Mesenchymal stem cell (in vitro differentiated cells and primary cell): ENCODE measurements at regions not wholly inside any gene's neighbourhood (a gene's known extent, or its start where the extent isn't known, plus 50 kb on each side); places are given as distances from the start of the nearest gene placed in this dataset.

Source experiments
- DNase-seq: peaks from one replicate; pipeline ENCODE4 v3.0.0-alpha.2; 2013
- H2AFZ ChIP-seq: one replicate; pipeline ENCODE4 v1.6.1; 2013; ENCODE audit warnings: low read depth, mild to moderate bottlenecking, control low read depth, inconsistent platforms, low read length, moderate library complexity
- H2AK5ac ChIP-seq: 2 replicates; pipeline ENCODE4 v1.6.1; 2013; ENCODE audit warnings: low read length, moderate library complexity, mild to moderate bottlenecking, inconsistent platforms; ENCODE audit not compliant: severe bottlenecking
- H2BK120ac ChIP-seq: one replicate; pipeline ENCODE4 v1.6.1; 2013; ENCODE audit warnings: low read depth, mild to moderate bottlenecking, inconsistent platforms, low read length, moderate library complexity
- H2BK12ac ChIP-seq, 2 experiments: one replicate each; pipeline ENCODE4 v1.6.1; 2013; ENCODE audit warnings: inconsistent platforms in 2 of 2, low read length in 2 of 2, mild to moderate bottlenecking in 2 of 2, moderate library complexity in 2 of 2, control low read depth in 1 of 2
- H2BK15ac ChIP-seq: one replicate; pipeline ENCODE4 v1.6.1; 2013; ENCODE audit warnings: mild to moderate bottlenecking, low read depth, inconsistent platforms; ENCODE audit not compliant: poor library complexity, severe bottlenecking
- H2BK5ac ChIP-seq: 2 replicates; pipeline ENCODE4 v1.6.1; 2013; ENCODE audit warnings: low read depth, mild to moderate bottlenecking, low read length, control low read depth, inconsistent platforms; ENCODE audit not compliant: poor library complexity, severe bottlenecking
- H3K14ac ChIP-seq, 2 experiments: one replicate each; pipeline ENCODE4 v1.6.1; 2013; ENCODE audit warnings: inconsistent platforms in 2 of 2, low read length in 2 of 2, control low read depth in 1 of 2, mild to moderate bottlenecking in 1 of 2, moderate library complexity in 1 of 2
- H3K18ac ChIP-seq, 2 experiments: one replicate each; pipeline ENCODE4 v1.6.1; 2013; ENCODE audit warnings: inconsistent platforms in 2 of 2, low read length in 2 of 2, control low read depth in 1 of 2, low read depth in 1 of 2, mild to moderate bottlenecking in 1 of 2
- H3K23ac ChIP-seq, 2 experiments: one replicate each; pipeline ENCODE4 v1.6.1; 2013; ENCODE audit warnings: inconsistent platforms in 2 of 2, low read length in 2 of 2, mild to moderate bottlenecking in 2 of 2, moderate library complexity in 2 of 2, control low read depth in 1 of 2
- H3K27ac ChIP-seq: 2 replicates; pipeline ENCODE4 v1.5.1; 2013; ENCODE audit warnings: mild to moderate bottlenecking, moderate library complexity, low read length, control low read depth, inconsistent platforms; ENCODE audit not compliant: poor library complexity, severe bottlenecking
- H3K27me3 ChIP-seq, 2 experiments: 2 replicates each; pipeline versions ENCODE4 v1.6.1 to v1.7.0; 2013; ENCODE audit warnings: low read length in 2 of 2, mild to moderate bottlenecking in 2 of 2, moderate library complexity in 2 of 2, control low read depth in 1 of 2, inconsistent platforms in 1 of 2; ENCODE audit not compliant: control insufficient read depth in 1 of 2, insufficient read depth in 1 of 2
- H3K36me3 ChIP-seq, 2 experiments: 2 replicates each; pipeline versions ENCODE4 v1.6.1 to v1.7.0; 2013; ENCODE audit warnings: low read length in 2 of 2, control low read depth in 1 of 2, inconsistent platforms in 1 of 2, low read depth in 1 of 2, mild to moderate bottlenecking in 1 of 2; ENCODE audit not compliant: insufficient read depth in 2 of 2, control insufficient read depth in 1 of 2
- H3K4ac ChIP-seq, 2 experiments: one replicate each; pipeline ENCODE4 v1.6.1; 2013; ENCODE audit warnings: inconsistent platforms in 2 of 2, low read length in 2 of 2, mild to moderate bottlenecking in 2 of 2, moderate library complexity in 2 of 2, control low read depth in 1 of 2, low read depth in 1 of 2
- H3K4me1 ChIP-seq: 2 replicates; pipeline ENCODE4 v1.6.1; 2013; ENCODE audit warnings: low read depth, low read length, control low read depth; ENCODE audit not compliant: control insufficient read depth, insufficient read depth
- H3K4me2 ChIP-seq: 2 replicates; pipeline ENCODE4 v1.6.1; 2013; ENCODE audit warnings: low read length, mild to moderate bottlenecking, inconsistent platforms; ENCODE audit not compliant: poor library complexity, severe bottlenecking
- H3K4me3 ChIP-seq, 2 experiments: 2 replicates each; pipeline versions ENCODE4 v1.5.1 to v1.7.0; 2013; ENCODE audit warnings: low read length in 2 of 2, mild to moderate bottlenecking in 2 of 2, control low read depth in 1 of 2, low read depth in 1 of 2; ENCODE audit not compliant: insufficient read depth in 1 of 2
- H3K79me1 ChIP-seq: replicated peaks from 2 replicates; pipeline ENCODE4 v1.6.1; 2013; ENCODE audit warnings: mild to moderate bottlenecking, control low read depth, low read length, inconsistent platforms; ENCODE audit not compliant: poor library complexity, severe bottlenecking
- H3K9ac ChIP-seq: 2 replicates; pipeline ENCODE4 v1.7.0; 2013; ENCODE audit warnings: mild to moderate bottlenecking, low read length, moderate library complexity
- H3K9me3 ChIP-seq: 2 replicates; pipeline ENCODE4 v1.7.0; 2013; ENCODE audit warnings: mild to moderate bottlenecking, low read length; ENCODE audit not compliant: control insufficient read depth
- H4K8ac ChIP-seq: one replicate; pipeline ENCODE4 v1.6.1; 2013; ENCODE audit warnings: inconsistent platforms, mild to moderate bottlenecking, low read length, moderate library complexity
- H4K91ac ChIP-seq: one replicate; pipeline ENCODE4 v1.6.1; 2013; ENCODE audit warnings: mild to moderate bottlenecking, low read length, inconsistent platforms
- WGBS: methylation state at CpG from one replicate; pipeline ENCODE4 v1.1.7; 2013; ENCODE audit warnings: mixed read lengths; 5-methylcytosine and 5-hydroxymethylcytosine counted together

- Histone ChIP-seq H3K4me3 (no peak overlapping the region), H3K36me3 (no peaks in the 10 kb centered on the region), H2BK5ac (no peak overlapping the region), H3K4me1 (no peaks in the 10 kb centered on the region), H3K18ac (no peak overlapping the region), H2AK5ac (no peak overlapping the region), H3K9me3 (no peaks in the 10 kb centered on the region), H2BK120ac (no peak overlapping the region), H2BK12ac (no peak overlapping the region), H3K9ac (no peak overlapping the region), H3K23ac (no peak overlapping the region), H3K27me3 (no peaks in the 10 kb centered on the region), H4K8ac (no peak overlapping the region), H2AFZ (no peak overlapping the region), H3K79me1 (no peaks in the 10 kb centered on the region), H3K27ac (no peak overlapping the region), H3K4ac (no peak overlapping the region), H3K14ac (no peak overlapping the region), H4K91ac (no peak overlapping the region), H3K4me2 (no peak overlapping the region), H2BK15ac (no peak overlapping the region)
- DNase-seq, result no peak
- 85% methylated on average over 6 of the region's 7 CpGs for WGBS
Observed at GRCh38 chr9:25543806-25544205, 134.4 kb downstream of the TUSC1 start.

GRCh38 chr9:25542319-25542718, 135.9 kb downstream of the TUSC1 start:
- Histone ChIP-seq H3K9me3 (no peaks in the 10 kb centered on the region), H2BK5ac (no peak overlapping the region), H3K4me3 (no peak overlapping the region), H2BK12ac (no peak overlapping the region), H3K4me1 (no peaks in the 10 kb centered on the region), H3K4me2 (no peak overlapping the region), H3K14ac (no peak overlapping the region), H2BK120ac (no peak overlapping the region), H3K18ac (no peak overlapping the region), H3K9ac (no peak overlapping the region), H2AK5ac (no peak overlapping the region), H3K27me3 (no peaks in the 10 kb centered on the region), H2BK15ac (no peak overlapping the region), H3K4ac (no peak overlapping the region), H3K79me1 (no peaks in the 10 kb centered on the region), H2AFZ (no peak overlapping the region), H3K36me3 (no peaks in the 10 kb centered on the region), H3K23ac (no peak overlapping the region), H3K27ac (no peak overlapping the region), H4K91ac (no peak overlapping the region), H4K8ac (no peak overlapping the region)
- DNase-seq, result no peak
- WGBS, result 59% methylated on average over 6 of the region's 8 CpGs

GRCh38 chr9:25537808-25538207, 140.4 kb downstream of the TUSC1 start:
- no peak overlapping the region for H2BK120ac ChIP-seq
- H3K36me3 ChIP-seq, result no peaks in the 10 kb centered on the region
- no peak overlapping the region for H4K8ac ChIP-seq
- no peak overlapping the region for H3K18ac ChIP-seq
- no peak overlapping the region for H2BK12ac ChIP-seq
- no peak overlapping the region for H4K91ac ChIP-seq
- H3K4me3 ChIP-seq, result no peak overlapping the region
- no peak overlapping the region for H2AFZ ChIP-seq
- no peaks in the 10 kb centered on the region for H3K27me3 ChIP-seq
- no peak for DNase-seq
- no peak overlapping the region for H3K27ac ChIP-seq
- H2AK5ac ChIP-seq, result no peak overlapping the region
- no peak overlapping the region for H3K14ac ChIP-seq
- no peak overlapping the region for H3K4me2 ChIP-seq
- no peak overlapping the region for H2BK15ac ChIP-seq
- no peak overlapping the region for H3K23ac ChIP-seq
- no peaks in the 10 kb centered on the region for H3K9me3 ChIP-seq
- H3K9ac ChIP-seq, result no peak overlapping the region
- no peaks in the 10 kb centered on the region for H3K79me1 ChIP-seq
- no peak overlapping the region for H3K4ac ChIP-seq
- no peak overlapping the region for H2BK5ac ChIP-seq
- no peaks in the 10 kb centered on the region for H3K4me1 ChIP-seq
- 86% methylated on average over 2 of the region's 2 CpGs for WGBS

- Histone ChIP-seq H3K4me3 (no peak overlapping the region), H4K8ac (no peak overlapping the region), H3K23ac (no peak overlapping the region), H3K27me3 (no peaks in the 10 kb centered on the region), H3K27ac (no peak overlapping the region), H2BK12ac (no peak overlapping the region), H3K36me3 (no peaks in the 10 kb centered on the region), H2AFZ (no peak overlapping the region), H3K4ac (no peak overlapping the region), H3K4me2 (no peak overlapping the region), H3K79me1 (no peaks in the 10 kb centered on the region), H3K9me3 (no peaks in the 10 kb centered on the region), H3K14ac (no peak overlapping the region), H2BK120ac (no peak overlapping the region), H3K4me1 (no peaks in the 10 kb centered on the region), H2BK5ac (no peak overlapping the region), H2AK5ac (no peak overlapping the region), H2BK15ac (no peak overlapping the region), H3K18ac (no peak overlapping the region), H4K91ac (no peak overlapping the region), H3K9ac (no peak overlapping the region)
- WGBS, result 91% methylated on average over 1 of the region's 2 CpGs
- DNase-seq, result no peak
Observed at GRCh38 chr9:25519286-25519685, 159.0 kb downstream of the TUSC1 start.
